Thymus (tissue), 11 donors: ENCODE measurements at regions not wholly inside any gene's neighbourhood (a gene's known extent, or its start where the extent isn't known, plus 50 kb on each side); places are given as distances from the start of the nearest gene placed in this dataset.

Experiments
- DNase-seq, 9 donors: peaks; one replicate each; pipeline ENCODE4 v3.0.0-alpha.2; 2013; ENCODE audit warnings: low spot score in 9 of 9, low read depth in 6 of 9, missing footprints in 1 of 9
- H3K27ac ChIP-seq, 2 donors: one replicate each; pipeline ENCODE4 v1.5.1; 2013; ENCODE audit warnings: control low read depth in 1 of 2, low read depth in 1 of 2, low read length in 1 of 2, mild to moderate bottlenecking in 1 of 2, moderate library complexity in 1 of 2
- H3K27me3 ChIP-seq, 2 donors: one replicate each; pipeline ENCODE4 v1.5.1; 2013; ENCODE audit warnings: low read length in 1 of 2; ENCODE audit not compliant: control insufficient read depth in 2 of 2, insufficient read depth in 1 of 2
- H3K36me3 ChIP-seq, 2 donors: one replicate each; pipeline ENCODE4 v1.5.1; 2013; ENCODE audit warnings: low read length in 1 of 2, mild to moderate bottlenecking in 1 of 2, moderate library complexity in 1 of 2; ENCODE audit not compliant: control insufficient read depth in 2 of 2, insufficient read depth in 2 of 2
- H3K4me1 ChIP-seq, 2 donors: one replicate each; pipeline ENCODE4 v1.5.1; 2013; ENCODE audit warnings: low read length in 2 of 2; ENCODE audit not compliant: control insufficient read depth in 2 of 2, insufficient read depth in 2 of 2
- H3K4me3 ChIP-seq, 2 donors: one replicate each; pipeline ENCODE4 v1.5.1; 2013; ENCODE audit warnings: low read length in 2 of 2, control low read depth in 1 of 2, mild to moderate bottlenecking in 1 of 2
- H3K9me3 ChIP-seq, 2 donors: one replicate each; pipeline ENCODE4 v1.5.1; 2013; ENCODE audit warnings: low read length in 1 of 2, mild to moderate bottlenecking in 1 of 2; ENCODE audit not compliant: control insufficient read depth in 2 of 2, insufficient read depth in 1 of 2
- WGBS: extraction: QIAGEN DNeasy Blood & Tissue Kit; methylation state at CpG from one replicate; pipeline ENCODE4 v1.1.7; 2013; 5-methylcytosine and 5-hydroxymethylcytosine counted together
- donor health status: healthy.

GRCh38 chr6:126285871-126286365, 54.0 kb upstream of the CENPW start:
- no peaks in the 10 kb centered on the region for H3K36me3 ChIP-seq
- no peak overlapping the region for H3K4me3 ChIP-seq
- no peaks in the 10 kb centered on the region for H3K9me3 ChIP-seq
- no peak overlapping the region for H3K27ac ChIP-seq
- no peaks in the 10 kb centered on the region for H3K4me1 ChIP-seq
- WGBS: 93% methylated on average over 4 of the region's 4 CpGs
- no peak for DNase-seq
- no peaks in the 10 kb centered on the region for H3K27me3 ChIP-seq
